Activated T-helper 1 cell treated with Interleukin-2 at 50 U/mL for 16 hours (primary cell): ENCODE measurements at regions not wholly inside any gene's neighbourhood (a gene's known extent, or its start where the extent isn't known, plus 50 kb on each side); places are given as distances from the start of the nearest gene placed in this dataset.
"Not testable (repeated sequence)": the region's sequence is repeated elsewhere in the genome, so short reads cannot be mapped to it uniquely, and the experiment has no call there.

Source experiments
- DNase-seq: peaks from one replicate; pipeline ENCODE4 v3.0.0-alpha.2; 2020; ENCODE audit warnings: low read depth

DNA sequence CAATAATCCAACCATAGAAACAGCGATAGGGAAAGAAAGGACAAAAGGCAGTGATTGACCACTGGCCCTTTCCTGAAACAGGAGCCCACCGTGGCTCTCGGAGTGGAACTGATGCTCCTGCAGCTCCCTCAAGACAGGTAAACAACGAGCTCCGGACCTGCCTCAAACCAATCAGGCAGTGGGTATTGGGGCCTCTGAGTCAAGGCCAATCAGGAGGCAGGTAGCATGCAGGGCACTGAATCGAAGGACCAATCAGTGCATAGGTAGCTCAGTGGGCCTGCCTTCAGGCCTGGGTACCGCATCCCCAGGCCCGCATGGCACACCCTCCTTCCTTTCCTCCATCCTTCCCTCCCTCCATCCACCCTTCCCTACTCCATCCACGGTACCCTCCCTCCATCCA lies 425.1 kb upstream of the MGMT start:
- no peak for DNase-seq

DNA sequence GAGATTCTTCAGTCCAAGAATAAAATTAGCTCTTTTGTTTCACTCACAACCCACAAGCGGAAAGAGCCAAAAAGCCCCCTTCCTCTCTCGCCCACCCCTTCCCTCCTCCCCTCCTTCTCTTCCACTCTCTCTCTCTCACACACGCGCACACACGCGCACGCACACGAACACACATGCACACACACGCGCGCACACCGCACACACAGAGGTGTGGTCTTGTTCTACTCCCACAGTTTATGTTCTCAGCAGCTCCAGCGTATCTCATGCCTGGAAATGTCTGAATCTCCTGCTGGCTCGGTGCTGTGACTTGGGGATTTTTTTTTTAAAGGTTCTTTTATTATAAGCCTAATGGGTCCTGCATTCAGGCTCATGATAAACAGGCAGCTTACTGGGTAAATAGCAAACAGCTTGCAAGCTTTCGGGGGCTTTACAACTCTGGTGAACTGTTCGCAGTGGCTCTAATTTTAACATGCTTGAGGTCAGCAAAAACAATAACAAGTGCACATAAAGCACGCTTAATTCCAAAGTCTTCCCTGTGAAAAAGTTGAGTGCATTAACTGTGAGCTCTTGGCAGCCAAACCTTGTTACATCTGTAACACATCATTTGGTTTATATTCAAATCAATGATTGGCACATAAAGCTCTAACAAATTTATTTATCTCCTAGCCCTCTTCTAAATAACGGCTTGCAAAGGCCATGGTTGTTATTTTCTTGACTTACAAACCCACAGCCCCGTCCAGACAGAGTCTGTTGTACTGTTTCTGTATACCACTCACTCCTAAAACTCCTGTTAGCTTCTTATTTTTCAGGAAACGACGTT lies 424.1 kb upstream of the MGMT start:
- DNase-seq: no peak

GRCh38 chr10:129043691-129044090 lies 423.4 kb upstream of the MGMT start:
- DNase-seq: no peak

GRCh38 chr10:129045599-129045998 lies 421.4 kb upstream of the MGMT start:
- DNase-seq: no peak

- no peak for DNase-seq
These were observed 420.9 kb upstream of the MGMT start for GRCh38 chr10:129046065-129046681.

DNA sequence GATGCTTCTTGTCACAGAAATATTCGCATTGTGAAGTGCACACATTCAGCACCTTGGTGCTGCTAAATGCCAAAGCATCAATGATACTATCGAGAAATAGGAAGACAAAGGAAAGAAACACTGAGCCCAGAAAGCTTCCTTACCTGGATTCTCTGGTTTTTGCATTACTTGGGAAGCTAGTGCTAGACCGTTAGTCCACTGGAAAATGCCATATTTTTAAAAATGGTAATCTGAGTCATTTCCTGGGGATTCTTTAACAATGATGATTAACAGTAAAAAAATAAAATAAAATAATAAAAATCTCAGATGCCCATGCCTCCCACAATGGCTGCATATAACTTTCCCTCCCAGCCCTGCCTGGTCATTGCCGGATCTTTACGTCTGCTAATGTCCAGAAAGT lies 420.1 kb upstream of the MGMT start:
- DNase-seq: no peak

GRCh38 chr10:129047600-129047999 lies 419.4 kb upstream of the MGMT start:
- no peak for DNase-seq

GRCh38 chr10:129048513-129048912 lies 418.5 kb upstream of the MGMT start:
- DNase-seq: no peak

DNA sequence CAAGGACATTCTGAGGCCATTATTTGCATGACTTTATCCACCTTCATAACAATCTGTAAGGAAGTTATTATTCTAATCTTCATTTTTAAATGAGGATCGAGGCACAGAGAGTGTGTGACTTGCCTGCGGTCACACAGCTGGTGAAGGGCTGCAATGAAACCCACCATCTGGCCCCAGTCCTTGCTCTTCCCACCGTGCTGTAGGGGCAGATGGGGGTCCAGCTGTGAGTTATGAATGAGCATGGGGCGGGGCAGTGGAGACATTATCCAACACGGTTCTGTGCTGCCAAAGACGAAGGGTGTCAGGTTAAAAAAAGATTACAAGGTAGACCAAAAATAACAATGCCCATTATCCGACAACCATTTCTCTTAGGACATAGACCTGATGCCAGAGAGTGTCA lies 417.5 kb upstream of the MGMT start:
- no peak for DNase-seq

- DNase-seq: no peak
These were observed 411.8 kb upstream of the MGMT start for GRCh38 chr10:129055225-129055624.

GRCh38 chr10:129055986-129056385 lies 411.1 kb upstream of the MGMT start:
- no peak for DNase-seq

DNA sequence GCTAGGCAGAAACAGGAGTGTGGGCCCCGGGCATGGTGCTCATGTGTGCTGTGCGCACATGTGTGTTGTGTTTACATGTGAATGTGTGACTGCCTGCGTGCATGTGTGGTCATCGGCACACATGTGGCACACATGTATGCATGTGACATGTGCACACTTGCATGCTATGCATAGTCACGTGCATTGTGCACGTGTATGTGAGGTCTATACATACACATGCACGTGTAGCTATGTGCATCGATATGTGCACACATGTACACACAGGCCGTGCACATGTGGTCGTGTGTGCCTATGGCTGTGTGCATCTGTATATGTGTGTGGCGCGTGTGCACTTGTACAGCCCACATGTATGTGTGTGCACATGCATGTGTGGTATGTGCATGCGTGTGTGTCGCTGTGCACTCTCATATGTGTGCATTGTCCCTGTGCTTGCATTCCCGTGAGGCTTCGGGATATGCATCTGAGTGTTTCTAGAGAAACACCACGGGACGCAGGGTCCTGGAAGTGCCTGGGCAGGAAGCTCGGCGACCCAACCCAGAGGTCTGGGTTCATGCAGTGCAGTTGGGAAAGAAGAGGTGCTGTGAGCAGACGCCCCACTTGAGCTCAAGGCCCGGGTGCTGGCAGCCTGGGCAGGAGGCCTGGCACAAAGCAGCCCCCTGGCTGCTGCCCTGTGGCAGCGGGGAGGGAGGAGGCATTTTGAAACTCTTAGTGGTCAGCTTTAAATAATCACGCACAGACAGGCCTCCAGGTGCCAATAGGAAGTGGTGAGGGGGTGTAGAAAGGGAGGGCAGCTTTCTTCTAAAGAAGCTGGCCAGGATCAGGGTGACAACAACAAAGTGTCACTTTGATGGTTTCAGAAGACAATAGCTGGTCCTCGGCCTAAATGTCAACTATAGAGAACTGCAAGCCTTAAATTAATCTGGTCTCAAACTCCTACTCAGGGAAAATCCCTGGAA lies 410.0 kb upstream of the MGMT start:
- no peak for DNase-seq

DNA sequence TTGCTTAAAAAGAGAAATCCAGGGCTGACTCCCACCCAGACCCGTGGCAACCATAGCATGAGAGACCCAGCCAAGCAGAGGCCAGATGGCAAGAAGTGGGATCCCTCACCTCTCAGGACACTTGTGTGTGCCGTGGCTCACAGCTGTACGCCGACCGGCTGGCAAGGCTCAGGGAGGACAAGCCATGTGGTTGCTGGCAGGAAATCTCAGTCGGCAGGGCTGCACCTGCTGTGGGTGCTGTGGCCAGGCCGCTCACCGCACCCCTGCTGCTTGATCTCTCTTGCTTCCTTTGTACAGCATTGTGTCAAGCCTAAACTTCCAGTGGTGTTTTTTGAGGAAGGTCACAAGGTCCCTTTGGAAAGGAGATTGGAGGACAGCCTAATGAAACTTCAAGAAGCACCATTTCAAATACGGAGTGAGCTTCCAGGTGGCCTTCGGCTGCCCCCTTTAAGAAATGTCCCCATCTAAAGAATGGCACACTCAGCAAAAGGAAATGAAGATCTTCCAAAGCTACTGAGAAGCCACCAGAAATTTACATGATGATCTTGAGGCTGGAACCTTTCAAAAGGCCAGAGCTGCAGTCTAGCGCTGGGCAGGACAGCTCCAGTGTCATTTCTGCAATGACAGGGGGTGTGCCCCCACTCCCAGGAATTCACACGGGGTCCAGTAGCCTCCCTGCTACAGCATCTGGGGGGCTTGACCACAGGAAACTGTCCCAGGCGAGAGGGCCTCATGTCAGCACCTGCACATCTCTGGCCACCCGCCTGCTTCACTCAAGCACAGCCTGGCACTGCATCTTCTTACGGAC lies 409.0 kb upstream of the MGMT start:
- no peak for DNase-seq

DNA sequence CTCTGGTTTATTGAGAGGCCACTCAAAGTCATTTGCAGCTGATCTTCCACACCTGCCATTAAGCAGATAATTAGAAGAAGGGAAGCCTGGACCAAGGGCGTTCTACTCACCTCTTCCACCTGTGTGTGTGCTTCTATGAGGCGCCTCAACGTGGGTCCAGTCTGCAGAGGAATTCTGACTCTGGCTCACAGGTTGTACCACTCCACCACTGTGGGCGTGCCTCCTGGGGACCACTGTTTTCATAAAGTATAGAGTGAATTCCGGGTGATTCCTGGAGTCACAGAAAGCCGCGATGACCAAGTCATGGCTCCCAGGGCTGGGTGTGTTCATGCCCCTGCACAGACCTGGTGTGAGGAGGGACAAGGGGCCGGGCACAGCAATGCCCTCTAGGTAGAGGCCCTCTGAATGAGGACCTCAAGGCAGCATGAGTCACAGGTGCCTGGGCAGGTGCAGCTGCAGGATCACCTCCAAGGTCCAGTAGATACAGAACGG lies 408.3 kb upstream of the MGMT start:
- DNase-seq: no peak

DNA sequence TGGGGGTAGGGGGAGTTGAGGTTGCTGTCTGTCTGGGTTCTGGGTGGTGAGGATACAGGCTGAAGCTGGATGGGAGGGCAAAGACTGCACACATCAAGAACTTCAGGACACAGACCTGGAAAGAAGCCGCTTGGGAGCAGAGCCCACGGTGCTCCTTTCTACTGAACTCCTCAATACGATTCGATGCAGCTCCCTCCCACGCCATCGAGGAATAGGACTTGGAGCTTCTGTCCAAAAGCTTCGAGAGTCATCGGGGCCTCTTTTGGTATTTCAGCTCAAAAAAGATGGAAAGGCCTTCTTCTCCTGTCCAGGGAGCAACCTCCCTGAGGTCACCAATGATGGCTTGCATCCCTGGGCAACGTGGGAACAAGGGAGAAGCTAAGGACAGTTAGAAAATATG lies 407.1 kb upstream of the MGMT start:
- no peak for DNase-seq

DNA sequence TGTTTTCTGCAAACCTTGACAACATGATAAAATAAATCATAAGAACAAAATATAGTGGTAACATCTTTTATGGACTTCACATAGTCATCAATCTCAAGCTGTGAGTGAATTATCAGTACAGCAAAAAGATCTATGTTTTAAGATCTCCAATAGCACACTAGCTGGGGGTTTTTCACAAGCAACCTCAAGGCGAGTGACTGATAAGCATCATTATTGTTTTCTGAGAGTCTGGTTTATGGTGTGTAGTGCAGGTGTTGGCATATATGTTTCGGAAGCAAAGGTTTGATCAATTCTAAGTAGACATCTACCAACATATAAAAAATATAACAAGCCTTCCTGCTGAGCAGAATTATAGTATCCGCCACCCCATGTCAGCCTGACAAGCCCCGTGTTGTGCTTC lies 403.8 kb upstream of the MGMT start:
- no peak for DNase-seq

DNA sequence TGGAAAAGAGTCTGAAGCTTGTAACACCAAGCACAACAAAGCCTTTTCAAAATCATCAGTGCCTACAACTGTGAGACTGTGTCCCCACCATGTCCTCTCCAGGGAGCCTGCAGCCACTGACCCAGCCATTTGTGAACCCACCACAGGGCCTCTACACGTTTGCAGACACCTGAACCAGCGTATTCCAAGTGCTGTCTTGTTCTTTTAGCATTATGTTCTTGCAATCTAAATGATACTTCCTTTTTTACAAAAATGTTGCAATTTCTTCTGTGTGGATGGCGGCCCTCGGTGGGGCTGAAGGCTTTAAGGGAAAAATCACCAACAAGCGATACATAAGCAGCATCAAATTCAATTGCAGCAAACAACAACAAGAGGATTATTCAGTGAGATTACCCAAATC lies 403.2 kb upstream of the MGMT start:
- no peak for DNase-seq

DNA sequence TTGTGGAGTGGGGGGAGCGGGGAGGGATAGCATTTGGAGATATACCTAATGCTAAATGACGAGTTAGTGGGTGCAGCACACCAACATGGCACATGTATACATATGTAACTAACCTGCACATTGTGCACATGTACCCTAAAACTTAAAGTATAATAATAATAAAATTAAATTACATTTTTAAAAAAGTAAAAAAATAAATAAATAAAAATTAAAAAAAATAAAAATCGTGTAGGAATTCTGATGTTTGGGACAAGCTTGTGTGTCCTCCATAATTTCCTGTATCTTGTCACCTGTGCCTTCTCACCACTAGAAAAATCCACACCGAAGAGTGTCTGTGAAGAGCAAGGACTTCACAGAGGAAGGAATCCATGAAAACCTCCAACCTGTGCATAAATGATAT lies 400.5 kb upstream of the MGMT start:
- not testable (repeated sequence) for DNase-seq

DNA sequence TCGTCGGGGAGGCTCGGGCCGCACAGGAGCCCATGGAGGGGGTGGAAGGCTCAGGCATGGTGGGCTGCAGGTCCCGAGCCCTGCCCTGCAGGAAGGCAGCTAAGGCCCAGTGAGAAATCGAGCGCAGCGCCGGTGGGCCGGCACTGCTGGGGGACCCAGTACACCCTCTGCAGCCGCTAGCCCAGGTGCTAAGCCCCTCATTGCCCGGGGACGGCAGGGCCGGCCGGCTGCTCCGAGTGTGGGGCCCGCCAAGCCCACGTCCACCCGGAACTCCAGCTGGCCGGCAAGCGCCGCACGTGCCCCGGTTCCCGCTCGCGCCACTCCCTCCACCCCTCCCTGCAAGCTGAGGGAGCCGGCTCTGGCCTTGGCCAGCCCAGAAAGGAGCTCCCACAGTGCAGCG lies 395.6 kb upstream of the MGMT start:
- DNase-seq: not testable (repeated sequence)

- DNase-seq: no peak
These were observed 392.1 kb upstream of the MGMT start for GRCh38 chr10:129074939-129075338.

GRCh38 chr10:129075508-129075907 lies 391.5 kb upstream of the MGMT start:
- DNase-seq: no peak

DNA sequence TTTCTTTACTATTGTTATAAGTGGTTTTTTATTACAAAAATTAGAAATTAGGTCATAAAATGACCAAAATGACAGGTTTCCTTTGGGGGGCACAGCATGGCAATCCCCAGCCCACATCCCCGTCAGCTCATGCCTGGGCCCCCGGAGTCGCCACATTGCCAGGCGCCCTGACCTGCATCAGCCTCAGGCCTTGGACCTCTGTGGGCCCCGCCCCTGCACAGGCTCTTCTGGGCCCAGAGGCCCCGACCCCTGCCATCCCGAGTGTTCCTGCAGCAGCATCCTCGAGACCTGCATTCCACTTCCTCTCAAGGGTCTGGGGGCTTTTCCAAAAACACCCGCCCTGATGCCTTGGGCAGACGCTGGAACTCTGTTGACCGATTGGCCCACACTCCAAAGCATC lies 391.1 kb upstream of the MGMT start:
- DNase-seq: no peak
